ENCODE measurements at regions not wholly inside any gene's neighbourhood (a gene's known extent, or its start where the extent isn't known, plus 50 kb on each side); places are given as distances from the start of the nearest gene placed in this dataset.

GRCh38 chr1:22267413-22268175, 124.7 kb upstream of the WNT4 start:
- DNase-seq, result no peak

GRCh38 chr1:22268327-22268726, 125.4 kb upstream of the WNT4 start:
- DNase-seq, result no peak

- DNase-seq, result no peak
These were observed 129.2 kb upstream of the WNT4 start for GRCh38 chr1:22271847-22272801.

- no peak for DNase-seq
These were observed 131.1 kb upstream of the WNT4 start for GRCh38 chr1:22273686-22274681.

GRCh38 chr1:22275167-22275566, 132.3 kb upstream of the WNT4 start:
- DNase-seq, result no peak

GRCh38 chr1:22275626-22276395, 132.9 kb upstream of the WNT4 start:
- peak; percentile 33 for DNase-seq

GRCh38 chr1:22276396-22276748, 133.5 kb upstream of the WNT4 start:
- DNase-seq, result no peak

GRCh38 chr1:22277662-22278061, 134.8 kb upstream of the WNT4 start:
- DNase-seq, result no peak

GRCh38 chr1:22279735-22280134, 136.8 kb upstream of the WNT4 start:
- DNase-seq, result no peak

GRCh38 chr1:22280526-22280925, 137.6 kb upstream of the WNT4 start:
- no peak for DNase-seq

GRCh38 chr1:22281521-22282363, 138.8 kb upstream of the WNT4 start:
- DNase-seq, result no peak

GRCh38 chr1:22282364-22282995, 139.6 kb upstream of the WNT4 start:
- no peak for DNase-seq

GRCh38 chr1:22283596-22283995, 140.7 kb upstream of the WNT4 start:
- no peak for DNase-seq

GRCh38 chr1:22284236-22284635, 141.3 kb upstream of the WNT4 start:
- no peak for DNase-seq

- DNase-seq, result no peak
These were observed 142.1 kb upstream of the WNT4 start for GRCh38 chr1:22284906-22285548.

GRCh38 chr1:22285549-22286396, 142.9 kb upstream of the WNT4 start:
- DNase-seq, result no peak

- DNase-seq, result no peak
These were observed 143.6 kb upstream of the WNT4 start for GRCh38 chr1:22286491-22286890.

- DNase-seq, result no peak
These were observed 144.4 kb upstream of the WNT4 start for GRCh38 chr1:22287273-22287672.

GRCh38 chr1:22287946-22288520, 145.1 kb upstream of the WNT4 start:
- no peak for DNase-seq
